ENCODE measurements at regions not wholly inside any gene's neighbourhood (a gene's known extent, or its start where the extent isn't known, plus 50 kb on each side); places are given as distances from the start of the nearest gene placed in this dataset.

DNA sequence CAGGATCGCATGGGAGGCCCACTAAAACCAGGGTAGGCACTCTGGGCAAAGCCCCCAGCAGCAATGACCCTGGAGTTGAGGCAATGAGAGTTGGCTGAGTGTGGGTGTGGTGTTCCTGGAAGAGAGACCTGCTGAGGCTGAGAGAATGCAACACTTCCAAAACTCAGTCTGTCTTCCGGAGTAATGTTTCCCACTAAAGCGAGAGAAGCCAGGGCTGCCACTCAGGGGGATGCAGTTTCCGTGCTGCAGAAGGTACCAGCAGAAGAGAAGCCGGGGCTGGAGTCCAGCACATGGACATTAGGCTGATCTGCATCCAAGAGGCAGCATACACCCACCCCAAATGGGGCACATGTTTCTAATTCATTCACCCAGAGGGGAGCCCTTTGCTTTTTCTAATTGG, 127.2 kb upstream of the ARHGAP28 start:
- H3K9me3 ChIP-seq (ENCODE audit: control insufficient read depth, low read length), result no peaks in the 10 kb centered on the region
- H3K4me1 ChIP-seq (ENCODE audit: control insufficient read depth, insufficient read depth, low read length), result peaks cover 8% of the 10 kb centered on the region
- no peaks in the 10 kb centered on the region for H3K36me3 ChIP-seq (ENCODE audit: control insufficient read depth, insufficient read depth, low read length)
- H3K27ac ChIP-seq (ENCODE audit: insufficient read depth, low read depth, low read length, poor library complexity, severe bottlenecking), result no peak overlapping the region
- H3K4me3 ChIP-seq (ENCODE audit: insufficient read depth, low read depth, low read length), result no peak overlapping the region
- H3K27me3 ChIP-seq (ENCODE audit: control insufficient read depth, insufficient read depth, low read length, poor library complexity, severe bottlenecking), result no peaks in the 10 kb centered on the region
- WGBS, 2 experiments, result 94 to 95% methylated on average over 5 of the region's 5 CpGs

DNA sequence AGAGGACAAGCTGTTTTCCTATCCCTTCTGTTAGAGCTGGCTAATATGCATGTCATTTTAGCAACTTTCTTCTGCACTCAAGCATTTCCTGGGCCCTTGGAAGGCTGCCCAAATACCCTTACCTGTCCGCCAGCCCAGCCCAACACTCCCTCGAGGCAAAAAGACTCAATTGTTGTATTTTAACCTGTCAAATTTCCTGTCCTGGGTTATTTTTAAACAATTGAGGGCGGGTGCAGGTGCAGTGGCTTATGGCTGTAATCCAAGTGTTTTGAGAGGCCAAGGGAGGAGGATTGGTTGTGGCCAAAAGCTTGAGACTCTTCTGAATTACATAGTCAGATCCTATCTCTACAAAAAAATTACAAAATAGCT, 125.0 kb upstream of the ARHGAP28 start:
- 87 to 91% methylated on average over 3 of the region's 3 CpGs for WGBS, 2 experiments
- Histone ChIP-seq H3K27ac (ENCODE audit: insufficient read depth, low read depth, low read length, poor library complexity, severe bottlenecking) (no peak overlapping the region), H3K4me3 (ENCODE audit: insufficient read depth, low read depth, low read length) (no peak overlapping the region), H3K36me3 (ENCODE audit: control insufficient read depth, insufficient read depth, low read length) (no peaks in the 10 kb centered on the region), H3K27me3 (ENCODE audit: control insufficient read depth, insufficient read depth, low read length, poor library complexity, severe bottlenecking) (no peaks in the 10 kb centered on the region), H3K4me1 (ENCODE audit: control insufficient read depth, insufficient read depth, low read length) (peaks cover 8% of the 10 kb centered on the region), H3K9me3 (ENCODE audit: control insufficient read depth, low read length) (no peaks in the 10 kb centered on the region)

DNA sequence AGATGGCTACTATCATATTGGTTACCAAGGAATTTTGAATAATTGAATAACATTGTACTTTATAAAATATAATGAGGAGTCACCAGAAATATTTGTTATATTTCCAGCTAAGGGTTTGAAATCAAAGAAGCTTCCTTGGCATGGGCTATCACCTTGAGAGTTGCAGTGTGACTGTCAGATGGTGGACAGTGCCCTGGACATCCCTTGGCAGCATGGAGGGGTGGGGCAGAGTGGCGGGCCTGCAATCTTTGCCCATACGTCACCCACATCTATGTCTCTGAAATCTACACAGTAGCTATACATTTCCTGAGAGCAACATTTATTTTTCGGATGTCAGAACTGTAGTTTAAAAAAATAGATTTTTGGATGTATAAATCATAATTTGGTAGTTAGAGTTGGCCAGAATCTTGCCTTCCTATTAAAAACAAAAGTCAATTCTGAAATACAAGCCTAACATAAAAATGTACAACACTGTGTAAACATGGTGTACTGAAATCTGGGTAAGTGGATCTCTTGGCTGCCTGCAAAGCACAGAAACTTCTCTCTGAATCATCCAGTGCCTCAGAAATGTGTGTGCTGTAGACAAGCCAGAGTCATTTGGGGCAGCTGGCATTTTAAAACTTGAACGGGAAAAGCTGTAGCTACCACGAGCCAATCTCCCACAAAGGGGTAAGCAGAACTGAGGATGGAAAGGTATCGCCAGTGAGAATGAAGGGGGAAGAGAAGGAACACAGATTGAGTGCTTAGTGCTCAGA, 124.2 kb upstream of the ARHGAP28 start:
- WGBS, 2 experiments, result 88 to 95% methylated on average over 5 of the region's 6 CpGs
- Histone ChIP-seq H3K9me3 (ENCODE audit: control insufficient read depth, low read length) (no peaks in the 10 kb centered on the region), H3K36me3 (ENCODE audit: control insufficient read depth, insufficient read depth, low read length) (no peaks in the 10 kb centered on the region), H3K4me3 (ENCODE audit: insufficient read depth, low read depth, low read length) (no peak overlapping the region), H3K27ac (ENCODE audit: insufficient read depth, low read depth, low read length, poor library complexity, severe bottlenecking) (no peak overlapping the region), H3K4me1 (ENCODE audit: control insufficient read depth, insufficient read depth, low read length) (peaks cover 13% of the 10 kb centered on the region), H3K27me3 (ENCODE audit: control insufficient read depth, insufficient read depth, low read length, poor library complexity, severe bottlenecking) (no peaks in the 10 kb centered on the region)

DNA sequence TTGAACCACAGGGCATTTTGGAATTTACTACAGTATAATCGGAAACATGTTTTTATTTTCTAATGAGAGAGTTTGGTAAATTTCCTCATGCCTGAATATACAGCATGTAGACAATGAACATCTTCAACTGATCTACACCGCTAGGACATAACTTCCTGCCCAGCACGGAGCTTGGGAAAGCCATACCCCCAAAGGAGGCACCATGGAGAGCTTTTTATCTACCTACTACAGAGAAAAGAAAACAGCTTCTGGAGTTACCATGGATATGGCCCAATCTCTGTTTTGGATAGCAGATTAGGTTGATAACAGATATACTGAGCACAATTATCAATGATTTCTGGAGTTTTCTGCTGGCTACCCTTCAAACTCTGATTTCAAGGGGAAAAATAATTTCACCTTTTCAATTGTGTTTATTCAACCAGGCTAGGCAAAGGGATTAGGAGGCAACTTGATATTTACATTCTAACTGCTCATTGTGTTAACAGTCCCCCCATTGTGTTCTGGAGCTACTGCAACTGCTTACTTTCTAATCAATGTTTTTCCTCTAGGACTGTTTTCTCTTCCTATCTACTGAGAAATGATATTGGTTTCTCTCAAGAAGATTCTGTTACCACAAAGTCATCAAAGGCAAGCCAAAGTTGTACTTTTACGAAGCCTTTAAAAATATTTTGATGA, 123.0 kb upstream of the ARHGAP28 start:
- WGBS, 2 experiments, result 55 to 66% methylated on average over 3 to 4 of the region's 4 CpGs
- Histone ChIP-seq H3K4me3 (ENCODE audit: insufficient read depth, low read depth, low read length) (no peak overlapping the region), H3K27me3 (ENCODE audit: control insufficient read depth, insufficient read depth, low read length, poor library complexity, severe bottlenecking) (no peaks in the 10 kb centered on the region), H3K36me3 (ENCODE audit: control insufficient read depth, insufficient read depth, low read length) (no peaks in the 10 kb centered on the region), H3K9me3 (ENCODE audit: control insufficient read depth, low read length) (no peaks in the 10 kb centered on the region), H3K27ac (ENCODE audit: insufficient read depth, low read depth, low read length, poor library complexity, severe bottlenecking) (no peak overlapping the region), H3K4me1 (ENCODE audit: control insufficient read depth, insufficient read depth, low read length) (peaks cover 13% of the 10 kb centered on the region)

DNA sequence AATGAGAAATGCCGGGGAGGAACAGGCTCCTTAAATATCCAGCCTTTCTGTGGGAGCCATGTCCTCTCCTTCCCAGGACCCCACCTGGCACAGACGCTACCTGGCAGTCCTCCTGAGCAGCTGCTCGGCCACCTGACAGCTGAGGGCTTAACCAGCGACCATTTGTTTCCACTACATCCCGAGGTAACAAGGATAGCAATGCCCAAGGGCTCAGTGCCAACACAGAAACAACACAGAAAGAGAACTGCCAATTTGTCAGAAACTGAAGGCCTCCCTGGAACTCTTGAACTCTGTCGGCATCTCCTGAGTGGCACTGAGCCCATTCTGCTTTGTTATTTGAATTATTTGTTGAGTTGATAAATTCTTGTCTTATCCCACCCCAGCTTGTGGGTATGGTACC, 122.2 kb upstream of the ARHGAP28 start:
- Histone ChIP-seq H3K36me3 (ENCODE audit: control insufficient read depth, insufficient read depth, low read length) (no peaks in the 10 kb centered on the region), H3K27me3 (ENCODE audit: control insufficient read depth, insufficient read depth, low read length, poor library complexity, severe bottlenecking) (no peaks in the 10 kb centered on the region), H3K4me3 (ENCODE audit: insufficient read depth, low read depth, low read length) (no peak overlapping the region), H3K4me1 (ENCODE audit: control insufficient read depth, insufficient read depth, low read length) (peaks cover 13% of the 10 kb centered on the region), H3K9me3 (ENCODE audit: control insufficient read depth, low read length) (no peaks in the 10 kb centered on the region), H3K27ac (ENCODE audit: insufficient read depth, low read depth, low read length, poor library complexity, severe bottlenecking) (no peak overlapping the region)
- WGBS, 2 experiments, result 90 to 94% methylated on average over 6 of the region's 6 CpGs

DNA sequence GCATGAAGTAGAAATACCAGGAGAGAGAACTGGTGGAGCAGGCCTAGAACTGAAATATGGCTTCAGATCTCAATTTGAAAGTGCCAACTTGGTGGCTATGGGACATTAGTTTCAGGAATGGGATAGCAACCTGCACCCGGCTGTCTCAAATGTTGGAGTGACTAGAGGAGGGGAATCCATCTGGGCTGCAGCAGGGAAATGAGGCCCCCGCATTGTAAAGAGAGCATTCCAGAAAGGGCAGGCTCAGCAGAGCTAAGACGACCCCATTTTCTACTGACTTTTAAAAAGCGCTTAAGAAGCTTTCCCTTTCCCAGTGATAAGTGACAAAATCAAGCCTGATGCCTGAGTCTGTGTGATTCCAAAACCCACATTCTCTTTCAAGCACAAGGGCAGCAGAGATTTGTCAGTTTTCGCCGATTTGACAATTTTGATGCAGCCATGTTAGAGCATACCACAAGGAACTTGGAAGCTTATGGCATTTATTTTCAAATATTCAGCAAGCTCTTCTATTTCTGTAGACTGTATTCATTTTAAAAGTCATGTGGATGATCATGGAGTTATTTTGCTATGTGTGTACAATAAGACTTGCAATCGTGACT, 119.8 kb upstream of the ARHGAP28 start:
- no peaks in the 10 kb centered on the region for H3K9me3 ChIP-seq (ENCODE audit: control insufficient read depth, low read length)
- WGBS, 2 experiments, result 89 to 90% methylated on average over 7 of the region's 7 CpGs
- H3K27me3 ChIP-seq (ENCODE audit: control insufficient read depth, insufficient read depth, low read length, poor library complexity, severe bottlenecking), result no peaks in the 10 kb centered on the region
- no peaks in the 10 kb centered on the region for H3K36me3 ChIP-seq (ENCODE audit: control insufficient read depth, insufficient read depth, low read length)
- H3K4me3 ChIP-seq (ENCODE audit: insufficient read depth, low read depth, low read length), result no peak overlapping the region
- H3K27ac ChIP-seq (ENCODE audit: insufficient read depth, low read depth, low read length, poor library complexity, severe bottlenecking), result no peak overlapping the region
- peaks cover 13% of the 10 kb centered on the region for H3K4me1 ChIP-seq (ENCODE audit: control insufficient read depth, insufficient read depth, low read length)

DNA sequence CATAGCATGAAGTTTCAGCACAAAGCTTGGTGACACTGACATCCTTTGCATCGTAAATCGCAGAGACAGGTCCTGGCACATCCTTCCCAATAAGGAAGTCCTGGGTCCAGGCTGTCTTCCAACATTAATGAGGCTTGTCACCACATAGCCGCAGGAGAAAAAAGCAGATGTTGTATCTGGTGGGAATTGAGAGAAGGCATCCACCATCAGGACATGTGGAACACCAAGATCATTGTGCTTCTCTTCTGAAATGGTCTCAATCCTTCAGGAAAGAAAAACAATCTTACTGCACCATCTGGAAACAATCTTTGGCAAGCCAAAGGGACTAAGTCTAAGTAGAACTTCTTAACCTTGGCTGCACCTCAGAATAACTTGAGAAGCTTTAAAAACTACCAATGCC, 119.0 kb upstream of the ARHGAP28 start:
- no peak overlapping the region for H3K4me3 ChIP-seq (ENCODE audit: insufficient read depth, low read depth, low read length)
- no peaks in the 10 kb centered on the region for H3K27me3 ChIP-seq (ENCODE audit: control insufficient read depth, insufficient read depth, low read length, poor library complexity, severe bottlenecking)
- WGBS, 2 experiments, result 96 to 98% methylated on average over 3 of the region's 3 CpGs
- no peak overlapping the region for H3K27ac ChIP-seq (ENCODE audit: insufficient read depth, low read depth, low read length, poor library complexity, severe bottlenecking)
- peaks cover 13% of the 10 kb centered on the region for H3K4me1 ChIP-seq (ENCODE audit: control insufficient read depth, insufficient read depth, low read length)
- H3K36me3 ChIP-seq (ENCODE audit: control insufficient read depth, insufficient read depth, low read length), result no peaks in the 10 kb centered on the region
- no peaks in the 10 kb centered on the region for H3K9me3 ChIP-seq (ENCODE audit: control insufficient read depth, low read length)

DNA sequence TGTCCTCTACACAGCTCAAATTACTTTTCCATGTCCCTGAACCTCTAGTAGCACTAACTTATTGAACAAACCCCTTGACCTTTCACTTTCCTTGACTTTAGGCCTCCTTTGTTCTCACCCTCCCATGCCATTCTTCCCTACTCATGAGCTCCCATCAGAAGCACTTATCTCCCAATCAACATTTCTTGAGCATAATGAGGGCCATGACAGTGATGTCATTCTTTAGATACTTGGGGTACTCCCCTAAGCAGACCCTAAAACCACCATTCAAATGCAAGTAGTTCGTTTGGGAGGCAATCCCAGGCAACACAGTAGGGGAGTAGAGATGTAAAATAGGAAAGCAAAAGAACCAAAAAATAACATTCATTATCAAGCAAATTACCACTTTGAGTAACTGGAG, 115.9 kb upstream of the ARHGAP28 start:
- Histone ChIP-seq H3K27ac (ENCODE audit: insufficient read depth, low read depth, low read length, poor library complexity, severe bottlenecking) (no peak overlapping the region), H3K4me1 (ENCODE audit: control insufficient read depth, insufficient read depth, low read length) (peaks cover 5% of the 10 kb centered on the region), H3K36me3 (ENCODE audit: control insufficient read depth, insufficient read depth, low read length) (no peaks in the 10 kb centered on the region), H3K4me3 (ENCODE audit: insufficient read depth, low read depth, low read length) (no peak overlapping the region), H3K9me3 (ENCODE audit: control insufficient read depth, low read length) (no peaks in the 10 kb centered on the region), H3K27me3 (ENCODE audit: control insufficient read depth, insufficient read depth, low read length, poor library complexity, severe bottlenecking) (no peaks in the 10 kb centered on the region)
- no CpG with 5 or more reads among the region's 1 CpG for WGBS, 2 experiments

DNA sequence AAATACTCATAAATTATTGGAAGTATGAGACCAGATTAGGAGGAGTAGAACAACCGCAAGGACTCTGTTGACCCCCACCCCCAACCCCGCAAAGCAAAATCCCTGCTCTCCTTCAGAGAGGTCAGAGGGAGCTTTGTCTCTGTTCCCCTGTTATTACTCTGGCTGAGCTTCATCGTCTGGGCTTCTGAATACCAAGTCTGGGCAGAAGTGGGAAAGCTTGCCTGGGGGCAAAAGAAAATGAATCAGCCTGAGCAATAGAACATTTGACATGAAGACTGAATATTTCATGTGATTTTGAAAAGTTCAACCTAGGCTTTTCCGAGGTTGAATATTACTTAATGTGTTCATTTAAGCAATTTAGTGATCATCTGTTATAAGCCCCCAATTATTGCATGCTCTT, 114.6 kb upstream of the ARHGAP28 start:
- Histone ChIP-seq H3K4me1 (ENCODE audit: control insufficient read depth, insufficient read depth, low read length) (peaks cover 2% of the 10 kb centered on the region), H3K27me3 (ENCODE audit: control insufficient read depth, insufficient read depth, low read length, poor library complexity, severe bottlenecking) (no peaks in the 10 kb centered on the region), H3K9me3 (ENCODE audit: control insufficient read depth, low read length) (no peaks in the 10 kb centered on the region), H3K36me3 (ENCODE audit: control insufficient read depth, insufficient read depth, low read length) (no peaks in the 10 kb centered on the region), H3K27ac (ENCODE audit: insufficient read depth, low read depth, low read length, poor library complexity, severe bottlenecking) (no peak overlapping the region), H3K4me3 (ENCODE audit: insufficient read depth, low read depth, low read length) (no peak overlapping the region)
- 95 to 96% methylated on average over 4 of the region's 4 CpGs for WGBS, 2 experiments

DNA sequence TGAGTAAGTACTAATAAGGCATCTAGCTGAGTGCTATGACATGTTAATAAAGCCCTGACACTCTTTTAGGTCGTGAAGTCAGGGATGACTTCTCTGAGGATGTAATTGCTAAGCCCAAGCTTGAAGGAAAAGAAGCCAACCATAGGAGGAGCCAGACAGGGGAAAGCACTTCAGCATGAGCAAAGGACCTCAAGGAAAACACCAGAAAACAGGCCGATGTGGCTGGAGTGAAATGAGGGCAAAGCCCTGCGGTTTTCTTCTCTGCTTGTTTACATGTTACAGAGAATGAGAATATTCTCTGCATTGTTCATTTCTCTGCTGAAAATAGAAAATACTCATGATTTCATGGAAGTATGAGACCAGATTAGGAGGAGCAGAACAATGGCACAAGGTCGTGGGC, 112.5 kb upstream of the ARHGAP28 start:
- no peaks in the 10 kb centered on the region for H3K36me3 ChIP-seq (ENCODE audit: control insufficient read depth, insufficient read depth, low read length)
- no peaks in the 10 kb centered on the region for H3K9me3 ChIP-seq (ENCODE audit: control insufficient read depth, low read length)
- no peak overlapping the region for H3K4me3 ChIP-seq (ENCODE audit: insufficient read depth, low read depth, low read length)
- no peaks in the 10 kb centered on the region for H3K27me3 ChIP-seq (ENCODE audit: control insufficient read depth, insufficient read depth, low read length, poor library complexity, severe bottlenecking)
- no peak overlapping the region for H3K27ac ChIP-seq (ENCODE audit: insufficient read depth, low read depth, low read length, poor library complexity, severe bottlenecking)
- no peaks in the 10 kb centered on the region for H3K4me1 ChIP-seq (ENCODE audit: control insufficient read depth, insufficient read depth, low read length)
- WGBS, 2 experiments, result 90 to 91% methylated on average over 4 of the region's 4 CpGs
